ENCODE measurements at regions not wholly inside any gene's neighbourhood (a gene's known extent, or its start where the extent isn't known, plus 50 kb on each side); places are given as distances from the start of the nearest gene placed in this dataset.
"Not testable (repeated sequence)": the region's sequence is repeated elsewhere in the genome, so short reads cannot be mapped to it uniquely, and the experiment has no call there.

DNA sequence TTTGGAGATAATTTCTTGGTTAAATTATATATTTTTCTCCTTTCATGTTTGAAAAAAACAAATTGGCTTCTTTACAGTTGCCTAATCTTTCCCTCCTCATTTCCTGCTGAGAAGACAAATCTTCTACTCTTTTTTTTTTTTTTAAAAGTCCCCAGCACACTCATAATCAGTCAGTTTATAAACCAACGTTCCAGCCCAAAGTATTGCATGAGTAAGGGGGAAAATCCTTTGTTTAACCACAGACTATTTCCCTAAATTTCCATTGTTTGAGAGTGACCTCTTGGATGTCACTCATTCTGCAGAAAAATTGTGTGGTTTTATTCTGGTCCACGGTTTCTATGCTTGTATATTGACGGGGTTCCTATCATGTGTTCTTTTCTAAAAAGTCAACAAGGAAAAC, 55.1 kb upstream of the TLR4 start:
- DNase-seq (ENCODE audit: low read depth), result peak; percentile 33
- TF ChIP-seq, protein P1, sequence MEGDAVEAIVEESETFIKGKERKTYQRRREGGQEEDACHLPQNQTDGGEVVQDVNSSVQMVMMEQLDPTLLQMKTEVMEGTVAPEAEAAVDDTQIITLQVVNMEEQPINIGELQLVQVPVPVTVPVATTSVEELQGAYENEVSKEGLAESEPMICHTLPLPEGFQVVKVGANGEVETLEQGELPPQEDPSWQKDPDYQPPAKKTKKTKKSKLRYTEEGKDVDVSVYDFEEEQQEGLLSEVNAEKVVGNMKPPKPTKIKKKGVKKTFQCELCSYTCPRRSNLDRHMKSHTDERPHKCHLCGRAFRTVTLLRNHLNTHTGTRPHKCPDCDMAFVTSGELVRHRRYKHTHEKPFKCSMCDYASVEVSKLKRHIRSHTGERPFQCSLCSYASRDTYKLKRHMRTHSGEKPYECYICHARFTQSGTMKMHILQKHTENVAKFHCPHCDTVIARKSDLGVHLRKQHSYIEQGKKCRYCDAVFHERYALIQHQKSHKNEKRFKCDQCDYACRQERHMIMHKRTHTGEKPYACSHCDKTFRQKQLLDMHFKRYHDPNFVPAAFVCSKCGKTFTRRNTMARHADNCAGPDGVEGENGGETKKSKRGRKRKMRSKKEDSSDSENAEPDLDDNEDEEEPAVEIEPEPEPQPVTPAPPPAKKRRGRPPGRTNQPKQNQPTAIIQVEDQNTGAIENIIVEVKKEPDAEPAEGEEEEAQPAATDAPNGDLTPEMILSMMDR (IDR thresholded peaks at IDR 0.05; ENCODE audit: low read depth, low read length, missing control alignments), result no peak
- in situ Hi-C loops (cut with HindIII; ENCODE audit: low sequenced_read_pairs), result loop anchor here (25.0 kb wide), 1 partner anchor 513 kb away; no protein-coding TSS in a partner anchor
- no peak overlapping the region for H3K4me3 ChIP-seq (ENCODE audit: low read depth, low read length)

- DNase-seq (ENCODE audit: low read depth), result no peak
- in situ Hi-C loops (cut with HindIII; ENCODE audit: low sequenced_read_pairs), result loop anchor here (25.0 kb wide), 1 partner anchor 517 kb away; no protein-coding TSS in a partner anchor
- TF ChIP-seq, protein P1 (IDR thresholded peaks at IDR 0.05; ENCODE audit: low read depth, low read length, missing control alignments), result no peak
- H3K4me3 ChIP-seq (ENCODE audit: low read depth, low read length), result no peak overlapping the region
Observed at GRCh38 chr9:117644932-117645636, 59.1 kb upstream of the TLR4 start.

DNA sequence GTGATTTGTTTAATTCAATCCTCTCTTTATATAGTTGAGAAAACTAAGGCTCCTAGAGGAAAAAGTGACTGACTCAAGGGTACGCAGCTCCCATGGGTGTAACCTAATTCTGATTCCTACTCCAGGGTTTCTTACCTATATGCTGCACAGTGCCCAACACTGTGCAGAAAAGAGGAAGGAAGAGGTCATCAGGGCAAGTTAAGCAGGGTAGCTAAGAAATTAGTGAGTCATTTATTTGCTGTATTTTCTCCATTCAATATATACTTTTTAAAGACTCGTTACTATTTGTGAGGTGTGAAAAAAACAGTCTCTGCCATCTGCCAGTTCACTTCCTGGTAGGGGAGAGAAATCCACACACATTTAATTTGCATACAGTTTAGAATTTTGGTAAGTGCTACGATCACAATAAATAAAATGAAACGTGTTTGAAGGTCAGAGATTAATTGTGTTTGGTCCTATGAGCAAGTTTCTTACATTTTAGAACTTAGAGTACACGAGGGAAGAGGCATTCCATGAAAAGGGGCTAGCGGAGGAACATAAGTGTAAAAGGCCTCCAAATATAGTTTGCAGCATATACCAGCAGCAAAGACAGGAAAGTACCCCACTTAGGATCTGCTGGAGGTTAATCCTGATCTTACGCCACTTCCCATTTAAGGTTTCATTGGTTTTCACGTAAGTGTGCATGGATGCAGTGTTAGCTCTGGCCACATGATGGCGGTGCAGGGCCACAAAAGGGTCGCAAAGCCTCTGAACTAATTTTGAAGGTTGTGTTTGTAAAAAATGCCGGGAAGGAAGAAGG, 59.9 kb upstream of the TLR4 start:
- TF ChIP-seq, protein P1 (IDR thresholded peaks at IDR 0.05; ENCODE audit: low read depth, low read length, missing control alignments), result peak; percentile 94
- no peak overlapping the region for H3K4me3 ChIP-seq (ENCODE audit: low read depth, low read length)
- in situ Hi-C loops (cut with HindIII; ENCODE audit: low sequenced_read_pairs), result loop anchor here (25.0 kb wide), 1 partner anchor 518 kb away; no protein-coding TSS in a partner anchor
- DNase-seq (ENCODE audit: low read depth), result peak; percentile 36

DNA sequence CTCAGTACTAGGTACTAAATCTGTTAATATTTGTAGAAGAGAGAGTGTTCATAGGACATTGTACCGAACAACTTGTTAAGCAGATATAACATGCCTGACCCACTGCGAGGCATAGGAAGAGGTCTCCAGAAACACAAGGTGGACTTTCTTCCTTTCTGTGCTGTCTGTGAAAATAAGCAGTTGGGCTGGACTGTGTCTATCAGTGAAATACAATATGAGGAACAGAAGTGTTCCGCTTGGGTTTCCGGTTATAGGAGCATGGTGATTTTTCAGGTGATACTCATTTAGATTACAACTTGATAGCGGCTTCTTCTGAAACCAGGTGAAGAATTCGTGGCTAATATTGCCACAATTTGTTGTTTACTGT, 60.9 kb upstream of the TLR4 start:
- DNase-seq (ENCODE audit: low read depth), result no peak
- TF ChIP-seq, protein P1 (IDR thresholded peaks at IDR 0.05; ENCODE audit: low read depth, low read length, missing control alignments), result no peak
- no peak overlapping the region for H3K4me3 ChIP-seq (ENCODE audit: low read depth, low read length)
- in situ Hi-C loops (cut with HindIII; ENCODE audit: low sequenced_read_pairs), result loop anchor here (25.0 kb wide), 1 partner anchor 519 kb away; no protein-coding TSS in a partner anchor

DNA sequence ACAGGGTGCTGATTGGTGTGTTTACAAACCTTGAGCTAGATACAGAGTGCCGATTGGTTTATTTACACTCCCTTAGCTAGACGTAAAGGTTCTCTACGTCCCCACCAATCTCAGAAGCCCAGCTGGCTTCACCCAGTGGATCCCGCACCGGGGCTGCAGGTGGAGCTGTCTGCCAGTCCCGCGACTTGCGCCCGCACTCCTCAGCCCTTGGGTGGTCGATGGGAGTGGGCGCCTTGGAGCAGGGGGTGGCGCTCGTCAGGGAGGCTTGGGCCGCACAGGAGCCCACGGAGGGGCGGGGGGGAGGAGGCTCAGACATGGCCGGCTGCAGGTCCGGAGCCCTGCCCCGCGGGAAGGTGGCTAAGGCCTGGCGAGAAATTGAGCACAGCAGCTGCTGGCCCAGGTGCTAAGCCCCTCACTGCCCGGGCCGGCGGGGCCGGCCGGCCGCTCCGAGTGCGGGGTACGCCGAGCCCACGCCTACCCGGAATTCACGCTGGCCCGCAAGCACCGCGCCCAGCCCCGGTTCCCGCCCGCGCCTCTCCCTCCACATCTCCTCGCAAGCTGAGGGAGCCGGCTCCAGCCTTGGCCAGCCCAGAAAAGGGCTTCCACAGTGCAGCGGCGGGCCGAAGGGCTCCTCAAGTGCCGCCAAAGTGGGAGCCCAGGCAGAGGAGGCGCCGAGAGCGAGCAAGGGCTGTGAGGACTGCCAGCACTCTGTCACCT, 61.5 kb upstream of the TLR4 start:
- not testable (repeated sequence) for DNase-seq (ENCODE audit: low read depth)
- peak overlapping the region; percentile 2 for H3K4me3 ChIP-seq (ENCODE audit: low read depth, low read length)
- in situ Hi-C loops (cut with HindIII; ENCODE audit: low sequenced_read_pairs), result loop anchor here (25.0 kb wide), 1 partner anchor 520 kb away; no protein-coding TSS in a partner anchor

- no peak for DNase-seq (ENCODE audit: low read depth)
- TF ChIP-seq, protein P1 (IDR thresholded peaks at IDR 0.05; ENCODE audit: low read depth, low read length, missing control alignments), result no peak
- in situ Hi-C loops (cut with HindIII; ENCODE audit: low sequenced_read_pairs), result loop anchor here (25.0 kb wide), 1 partner anchor 526 kb away; no protein-coding TSS in a partner anchor
- H3K4me3 ChIP-seq (ENCODE audit: low read depth, low read length), result no peak overlapping the region
Observed at GRCh38 chr9:117636681-117637080, 67.5 kb upstream of the TLR4 start.

Measured in astrocyte of the cerebellum (primary cell).